ENCODE measurements at regions not wholly inside any gene's neighbourhood (a gene's known extent, or its start where the extent isn't known, plus 50 kb on each side); places are given as distances from the start of the nearest gene placed in this dataset.

DNA sequence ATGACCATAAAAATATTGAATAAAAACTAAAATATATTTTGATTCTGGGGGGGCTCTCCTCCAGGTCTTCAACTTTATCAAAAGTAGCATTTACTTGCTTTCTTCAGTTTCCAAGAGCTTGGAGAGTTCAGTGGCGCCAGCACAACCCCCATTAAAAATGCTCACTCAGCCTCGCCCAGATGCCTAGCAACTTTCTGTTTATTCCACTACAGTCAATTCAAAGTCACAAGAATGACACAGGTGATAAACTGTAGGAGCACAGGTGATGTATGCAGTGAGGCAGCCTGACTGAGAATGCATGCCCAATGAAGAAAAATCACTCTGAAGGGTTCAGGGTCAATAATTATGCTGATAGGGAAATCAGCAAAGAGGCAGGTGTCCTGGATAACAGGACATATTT is 159.4 kb upstream of the ATP1B1 start:
- H3K4me3 ChIP-seq (ENCODE audit: low read depth, low read length) = no peak overlapping the region
- TF ChIP-seq CTCF (IDR thresholded peaks at IDR 0.05; ENCODE audit: low read depth, low read length) = no peak
- TF ChIP-seq MYC (IDR thresholded peaks at IDR 0.05; ENCODE audit: low read depth, low read length) = no peak
- no peak for TF ChIP-seq MAX (IDR thresholded peaks at IDR 0.05; ENCODE audit: low read depth, low read length)
- no peak for TF ChIP-seq POLR2A (IDR thresholded peaks at IDR 0.05; ENCODE audit: extremely low read depth, insufficient read length)
- no peak for DNase-seq (ENCODE audit: low read depth)

- no peak for DNase-seq (ENCODE audit: low read depth)
- no peak for TF ChIP-seq MYC (IDR thresholded peaks at IDR 0.05; ENCODE audit: low read depth, low read length)
- TF ChIP-seq CTCF (IDR thresholded peaks at IDR 0.05; ENCODE audit: low read depth, low read length) = no peak
- no peak for TF ChIP-seq MAX (IDR thresholded peaks at IDR 0.05; ENCODE audit: low read depth, low read length)
- TF ChIP-seq POLR2A (IDR thresholded peaks at IDR 0.05; ENCODE audit: extremely low read depth, insufficient read length) = no peak
- no peak overlapping the region for H3K4me3 ChIP-seq (ENCODE audit: low read depth, low read length)
Observed at GRCh38 chr1:168949672-168950071, 156.8 kb upstream of the ATP1B1 start.

DNA sequence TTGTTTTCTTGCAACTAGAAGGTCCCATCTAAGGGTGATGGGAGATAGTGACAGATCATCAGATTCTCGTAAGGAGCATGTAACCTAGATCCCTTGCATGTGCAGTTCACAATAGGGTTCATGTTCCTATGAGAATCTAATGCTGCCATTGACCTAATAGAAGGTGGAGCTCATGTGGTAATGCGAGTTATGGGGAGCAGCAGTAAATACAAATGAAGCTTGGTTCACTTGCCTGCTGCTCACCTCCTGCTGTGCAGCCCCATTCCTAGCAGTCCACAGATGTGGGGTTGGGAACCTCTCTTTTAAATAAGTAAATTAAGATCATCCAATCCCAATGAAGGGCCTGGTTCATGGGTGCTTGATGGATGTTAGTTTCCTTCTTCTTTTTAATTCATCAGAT is 148.7 kb upstream of the ATP1B1 start:
- H3K4me3 ChIP-seq (ENCODE audit: low read depth, low read length) = no peak overlapping the region
- no peak for DNase-seq (ENCODE audit: low read depth)
- TF ChIP-seq MAX (IDR thresholded peaks at IDR 0.05; ENCODE audit: low read depth, low read length) = no peak
- TF ChIP-seq POLR2A (IDR thresholded peaks at IDR 0.05; ENCODE audit: extremely low read depth, insufficient read length) = no peak
- no peak for TF ChIP-seq CTCF (IDR thresholded peaks at IDR 0.05; ENCODE audit: low read depth, low read length)
- TF ChIP-seq MYC (IDR thresholded peaks at IDR 0.05; ENCODE audit: low read depth, low read length) = no peak

GRCh38 chr1:168958562-168959289 is 147.8 kb upstream of the ATP1B1 start:
- no peak for TF ChIP-seq MYC (IDR thresholded peaks at IDR 0.05; ENCODE audit: low read depth, low read length)
- TF ChIP-seq POLR2A (IDR thresholded peaks at IDR 0.05; ENCODE audit: extremely low read depth, insufficient read length) = no peak
- no peak for TF ChIP-seq CTCF (IDR thresholded peaks at IDR 0.05; ENCODE audit: low read depth, low read length)
- TF ChIP-seq MAX (IDR thresholded peaks at IDR 0.05; ENCODE audit: low read depth, low read length) = no peak
- no peak overlapping the region for H3K4me3 ChIP-seq (ENCODE audit: low read depth, low read length)
- no peak for DNase-seq (ENCODE audit: low read depth)

DNA sequence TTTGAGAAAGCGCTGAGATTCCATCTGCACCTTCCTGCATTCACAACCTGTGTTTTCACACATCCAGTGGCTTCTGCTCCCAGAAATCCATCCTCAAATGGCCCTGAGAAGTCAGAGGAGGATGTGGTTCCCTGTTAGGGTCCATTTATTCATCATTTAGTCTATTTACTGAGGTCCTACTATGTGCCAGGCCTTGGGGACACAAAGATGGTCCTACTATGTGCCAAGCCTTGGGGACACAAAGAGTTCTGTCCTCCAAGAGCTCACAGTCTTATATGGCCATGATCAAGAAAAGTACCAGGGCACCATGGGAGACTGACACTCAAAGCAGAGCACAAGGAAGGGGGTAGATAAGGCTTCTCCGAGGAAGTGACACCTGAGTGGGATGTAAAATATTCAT is 147.1 kb upstream of the ATP1B1 start:
- no peak overlapping the region for H3K4me3 ChIP-seq (ENCODE audit: low read depth, low read length)
- no peak for DNase-seq (ENCODE audit: low read depth)
- TF ChIP-seq CTCF (IDR thresholded peaks at IDR 0.05; ENCODE audit: low read depth, low read length) (no peak), POLR2A (IDR thresholded peaks at IDR 0.05; ENCODE audit: extremely low read depth, insufficient read length) (no peak), MYC (IDR thresholded peaks at IDR 0.05; ENCODE audit: low read depth, low read length) (no peak), MAX (IDR thresholded peaks at IDR 0.05; ENCODE audit: low read depth, low read length) (no peak)

All from NB4 (cell line).